ENCODE measurements at regions not wholly inside any gene's neighbourhood (a gene's known extent, or its start where the extent isn't known, plus 50 kb on each side); places are given as distances from the start of the nearest gene placed in this dataset.

DNA sequence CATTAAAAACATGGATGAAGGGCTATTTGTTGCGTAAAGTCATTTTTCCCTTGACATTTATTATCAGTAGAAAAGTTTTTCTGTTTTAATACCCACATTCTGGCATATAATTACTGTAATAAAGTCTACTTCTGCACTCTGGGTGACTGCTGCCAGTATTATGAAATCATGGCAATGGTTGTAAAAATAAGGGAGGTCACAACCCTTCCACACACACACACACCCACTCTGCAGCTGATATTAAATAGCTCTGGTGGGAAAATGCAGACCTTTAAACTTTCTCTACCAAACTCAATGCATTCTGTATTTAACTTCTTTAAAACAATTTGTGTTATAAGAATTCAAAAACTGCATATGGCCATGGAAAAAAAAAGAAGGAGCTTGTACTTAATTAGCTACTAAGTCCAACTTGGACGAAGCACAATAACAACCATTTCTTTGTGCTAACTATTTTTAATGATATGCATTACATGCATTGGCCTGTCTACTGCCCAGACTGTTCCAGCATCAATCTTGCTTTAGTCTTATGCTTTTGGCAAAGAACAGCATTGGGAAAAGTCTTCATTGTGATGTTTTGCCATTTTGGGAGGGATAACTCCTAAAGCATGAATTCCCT, 137.6 kb upstream of the MAP3K1 start:
- Histone ChIP-seq H2BK120ac (ENCODE audit: low read depth, low read length, poor library complexity, severe bottlenecking) (no peak overlapping the region), H3K9me3 (ENCODE audit: control insufficient read depth, low read depth, low read length) (no peaks in the 10 kb centered on the region), H2BK12ac (ENCODE audit: insufficient read length, low read depth, low read length) (no peak overlapping the region), H3K79me1 (ENCODE audit: insufficient read depth, low read depth, low read length, poor library complexity, severe bottlenecking) (no peaks in the 10 kb centered on the region), H2BK20ac (ENCODE audit: low read depth, low read length, poor library complexity, severe bottlenecking) (no peak overlapping the region), H3T11ph (ENCODE audit: low read length) (no peak overlapping the region), H2BK15ac (ENCODE audit: low read depth, low read length) (no peak overlapping the region), H3K79me2 (ENCODE audit: insufficient read depth, low read length) (no peaks in the 10 kb centered on the region), H4K91ac (ENCODE audit: insufficient read length, low read depth, low read length) (no peak overlapping the region), H3K18ac (ENCODE audit: insufficient read length, low read depth, low read length) (no peak overlapping the region), H3K14ac (ENCODE audit: insufficient read depth, low read length) (no peak overlapping the region), H3K4me1 (ENCODE audit: insufficient read depth, low read length) (no peaks in the 10 kb centered on the region), H3K4me2 (ENCODE audit: insufficient read depth, insufficient read length, low read length) (no peak overlapping the region), H3K23ac (ENCODE audit: insufficient read length, low read depth, low read length) (no peak overlapping the region), H3K56ac (ENCODE audit: insufficient read length, low read depth, low read length) (no peak overlapping the region), H3K27ac (ENCODE audit: insufficient read length, low read depth, low read length) (no peak overlapping the region), H3K9ac (ENCODE audit: extremely low read depth, insufficient read length, low read length) (no peak overlapping the region), H4K5ac (ENCODE audit: insufficient read length, low read depth, low read length) (no peak overlapping the region), H3K4ac (ENCODE audit: low read depth, low read length) (no peak overlapping the region), H3K23me2 (ENCODE audit: insufficient read length, low read depth, low read length, poor library complexity, severe bottlenecking) (no peaks in the 10 kb centered on the region), H4K8ac (replicated peaks; ENCODE audit: insufficient read length, low read depth, low read length) (no peak overlapping the region), H3K27me3 (ENCODE audit: insufficient read depth, low read length) (no peaks in the 10 kb centered on the region; the same call in 1 of the 2 replicates), H2BK5ac (ENCODE audit: insufficient read length, low read length) (no peak overlapping the region), H4K20me1 (ENCODE audit: control insufficient read depth, insufficient read depth, insufficient read length) (no peaks in the 10 kb centered on the region), H2AFZ (ENCODE audit: low read length) (no peak overlapping the region), H2AK5ac (ENCODE audit: insufficient read length, low read length) (no peak overlapping the region)
- no peak for TF ChIP-seq CTCF (conservative IDR thresholded peaks at IDR 0.05)
- no peaks in the 10 kb centered on the region; a peak in 1 of 7 replicates for H3K36me3 Mint-ChIP-seq (ENCODE audit: insufficient read depth in 1 of 3, low read depth in 3 of 3)
- H3K9me3 Mint-ChIP-seq = no peaks in the 10 kb centered on the region
- peaks cover 19% of the 10 kb centered on the region for H3K27me3 Mint-ChIP-seq (ENCODE audit: low read depth)
- no CpG with 5 or more reads among the region's 2 CpGs for WGBS (ENCODE audit: extremely low coverage, insufficient read length, low lambda C conversion rate)
- DNase-seq = no peak
- peaks cover 0 to 5% of the 10 kb centered on the region in 2 experiments; a peak in 2 of 4 replicates for H3K4me1 Mint-ChIP-seq
- H3K27ac Mint-ChIP-seq = no peak overlapping the region
- H3K4me3 Mint-ChIP-seq = no peak overlapping the region

Data from H9 (cell line).